ENCODE measurements at regions not wholly inside any gene's neighbourhood (a gene's known extent, or its start where the extent isn't known, plus 50 kb on each side); places are given as distances from the start of the nearest gene placed in this dataset.

DNA sequence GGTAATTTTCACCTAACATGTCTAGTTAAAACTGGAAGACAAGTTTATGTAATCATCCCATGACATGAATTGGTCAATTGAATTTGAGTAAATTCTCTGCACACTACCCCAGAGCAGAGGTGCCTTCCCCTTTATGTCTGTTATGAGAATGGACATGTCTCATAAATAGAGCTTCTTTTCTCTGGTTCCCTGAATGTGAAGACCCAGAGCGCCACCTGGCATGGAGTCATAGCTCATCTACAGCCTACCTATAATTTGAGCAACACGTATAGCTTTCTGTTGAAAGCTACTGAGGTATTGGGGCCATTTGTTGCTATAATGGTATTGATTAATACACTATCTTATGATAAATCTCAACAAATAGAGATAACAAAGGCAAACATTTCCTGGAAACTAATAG, 626.5 kb upstream of the GALNTL6 start:
- Histone ChIP-seq H3K4me3 (no peak overlapping the region), H4K20me1 (replicated peaks; ENCODE audit: control insufficient read depth, insufficient read depth, low read length) (no peaks in the 10 kb centered on the region), H3K27ac (ENCODE audit: extremely low read depth, low read depth, low read length) (no peak overlapping the region), H3K9ac (ENCODE audit: insufficient read depth in 1 of 2, low read depth in 2 of 2, low read length in 2 of 2) (no peak overlapping the region), H3K4me1 (replicated peaks in 1 of 2; ENCODE audit: control insufficient read depth in 2 of 2, insufficient read depth in 2 of 2, low read length in 2 of 2) (no peaks in the 10 kb centered on the region), H3K27me3 (ENCODE audit: control insufficient read depth in 2 of 2, insufficient read depth in 2 of 2, low read length in 2 of 2) (no peaks in the 10 kb centered on the region), H2AFZ (ENCODE audit: low read depth, low read length) (no peak overlapping the region), H3K9me1 (ENCODE audit: control insufficient read depth, insufficient read depth, low read length) (no peaks in the 10 kb centered on the region), H3K4me2 (ENCODE audit: insufficient read depth, low read length) (no peak overlapping the region), H3K79me2 (ENCODE audit: control insufficient read depth, insufficient read depth, low read length) (no peaks in the 10 kb centered on the region), H3K36me3 (ENCODE audit: control insufficient read depth, insufficient read depth, low read length) (no peaks in the 10 kb centered on the region), H3K9me3 (replicated peaks; ENCODE audit: control insufficient read depth, insufficient read depth, low read depth, low read length) (no peaks in the 10 kb centered on the region)
- TF ChIP-seq KLF1 (tag; IDR thresholded peaks at IDR 0.05) (no peak), TBP (optimal IDR thresholded peaks at IDR 0.05; ENCODE audit: low read depth, low read length) (no peak), ZNF79 (CRISPR knock-in tag; IDR thresholded peaks at IDR 0.05; ENCODE audit: low read depth) (no peak), ZNF311 (CRISPR knock-in tag; IDR thresholded peaks at IDR 0.05) (no peak), GABPB1 (CRISPR knock-in tag; IDR thresholded peaks at IDR 0.05) (no peak)
- TF ChIP-seq, protein P1, sequence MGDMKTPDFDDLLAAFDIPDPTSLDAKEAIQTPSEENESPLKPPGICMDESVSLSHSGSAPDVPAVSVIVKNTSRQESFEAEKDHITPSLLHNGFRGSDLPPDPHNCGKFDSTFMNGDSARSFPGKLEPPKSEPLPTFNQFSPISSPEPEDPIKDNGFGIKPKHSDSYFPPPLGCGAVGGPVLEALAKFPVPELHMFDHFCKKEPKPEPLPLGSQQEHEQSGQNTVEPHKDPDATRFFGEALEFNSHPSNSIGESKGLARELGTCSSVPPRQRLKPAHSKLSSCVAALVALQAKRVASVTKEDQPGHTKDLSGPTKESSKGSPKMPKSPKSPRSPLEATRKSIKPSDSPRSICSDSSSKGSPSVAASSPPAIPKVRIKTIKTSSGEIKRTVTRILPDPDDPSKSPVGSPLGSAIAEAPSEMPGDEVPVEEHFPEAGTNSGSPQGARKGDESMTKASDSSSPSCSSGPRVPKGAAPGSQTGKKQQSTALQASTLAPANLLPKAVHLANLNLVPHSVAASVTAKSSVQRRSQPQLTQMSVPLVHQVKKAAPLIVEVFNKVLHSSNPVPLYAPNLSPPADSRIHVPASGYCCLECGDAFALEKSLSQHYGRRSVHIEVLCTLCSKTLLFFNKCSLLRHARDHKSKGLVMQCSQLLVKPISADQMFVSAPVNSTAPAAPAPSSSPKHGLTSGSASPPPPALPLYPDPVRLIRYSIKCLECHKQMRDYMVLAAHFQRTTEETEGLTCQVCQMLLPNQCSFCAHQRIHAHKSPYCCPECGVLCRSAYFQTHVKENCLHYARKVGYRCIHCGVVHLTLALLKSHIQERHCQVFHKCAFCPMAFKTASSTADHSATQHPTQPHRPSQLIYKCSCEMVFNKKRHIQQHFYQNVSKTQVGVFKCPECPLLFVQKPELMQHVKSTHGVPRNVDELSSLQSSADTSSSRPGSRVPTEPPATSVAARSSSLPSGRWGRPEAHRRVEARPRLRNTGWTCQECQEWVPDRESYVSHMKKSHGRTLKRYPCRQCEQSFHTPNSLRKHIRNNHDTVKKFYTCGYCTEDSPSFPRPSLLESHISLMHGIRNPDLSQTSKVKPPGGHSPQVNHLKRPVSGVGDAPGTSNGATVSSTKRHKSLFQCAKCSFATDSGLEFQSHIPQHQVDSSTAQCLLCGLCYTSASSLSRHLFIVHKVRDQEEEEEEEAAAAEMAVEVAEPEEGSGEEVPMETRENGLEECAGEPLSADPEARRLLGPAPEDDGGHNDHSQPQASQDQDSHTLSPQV (IDR thresholded peaks at IDR 0.05) = no peak
- FAIRE-seq (no peak), DNase-seq (ENCODE audit: extremely low read depth in 1 of 4, low spot score in 3 of 4) (no peak), ATAC-seq (no peak)
- 4% methylated on average over 2 of the region's 2 CpGs for WGBS (ENCODE audit: insufficient coverage, low coverage, missing lambda C conversion rate)
- ChIA-PET CTCF (ENCODE audit: low intra/inter-chr PET ratio) (no interaction called here), POLR2A (no interaction called here)
- in situ Hi-C loops (cut with MboI) = no loop called here
- BruUV-seq (replicated peaks) = no TSS peak
- intact Hi-C loops (cut with micrococcal nuclease) = no loop called here

All from K562 (cell line).